Esophagus muscularis mucosa (tissue), 4 donors: ENCODE measurements at regions not wholly inside any gene's neighbourhood (a gene's known extent, or its start where the extent isn't known, plus 50 kb on each side); places are given as distances from the start of the nearest gene placed in this dataset.

Experiments used
- DNase-seq: peaks from one replicate; pipeline ENCODE4 v3.0.0-alpha.2; 2017; ENCODE audit errors: extremely low spot score
- H3K27ac ChIP-seq, 4 donors: fragments of 200-600 bp; sonication (generic); replicated peaks in 1 of 4; 1 replicate in 3 of 4; 2 replicates in 1 of 4; pipeline ENCODE4 v1.5.1; 2016 to 2019; ENCODE audit warnings: mild to moderate bottlenecking in 1 of 4
- H3K27me3 ChIP-seq, 4 donors: fragments of 200-600 bp; sonication (generic); one replicate each; pipeline versions ENCODE4 v1.5.1 to v1.6.0; 2016 to 2019
- H3K36me3 ChIP-seq, 4 donors: fragments of 200-600 bp; sonication (generic); one replicate each; pipeline ENCODE4 v1.5.1; 2016 to 2019
- H3K4me1 ChIP-seq, 4 donors: fragments of 200-600 bp; sonication (generic); one replicate each; pipeline ENCODE4 v1.5.1; 2016 to 2019
- H3K4me3 ChIP-seq, 4 donors: fragments of 200-600 bp; sonication (generic); 1 replicate in 2 of 4; 2 replicates in 2 of 4; pipeline ENCODE4 v1.5.1; 2016 to 2019; ENCODE audit warnings: mild to moderate bottlenecking in 4 of 4, moderate library complexity in 1 of 4
- H3K9me3 ChIP-seq, 4 donors: fragments of 200-600 bp; sonication (generic); 1 replicate in 3 of 4; 2 replicates in 1 of 4; pipeline ENCODE4 v1.5.1; 2016 to 2019
- CTCF ChIP-seq, 3 experiments: fragments of 200-600 bp in 2 of 3; fragments of 450-650 bp in 1 of 3; sonication (generic) in 2 of 3; IDR thresholded peaks; one replicate each; pipeline ENCODE4 v1.5.1; 2017 to 2019; ENCODE audit warnings: antibody characterized with exemption in 3 of 3, mild to moderate bottlenecking in 2 of 3, moderate library complexity in 1 of 3
- EP300 ChIP-seq: sonication (generic); formaldehyde crosslinking; IDR thresholded peaks from one replicate; pipeline ENCODE4 v1.6.1; 2017; ENCODE audit warnings: antibody characterized with exemption
- POLR2A ChIP-seq: fragments of 450-650 bp; IDR thresholded peaks from one replicate; pipeline ENCODE4 v1.6.1; 2017; ENCODE audit warnings: antibody characterized with exemption, moderate library complexity, mild to moderate bottlenecking, low read depth
- POLR2AphosphoS5 ChIP-seq, 2 donors: sonication (generic); formaldehyde crosslinking; IDR thresholded peaks; one replicate each; pipeline ENCODE4 v1.6.1; 2017; ENCODE audit warnings: antibody characterized with exemption in 2 of 2
- WGBS: methylation state at CpG from one replicate; pipeline ENCODE4 v1.1.5; 2018; 5-methylcytosine and 5-hydroxymethylcytosine counted together
- intact Hi-C: fragments of 100-400 bp; cut with DNase I; formaldehyde crosslinking; loops from one replicate; pipeline ENCODE4 v1.15.1; 2023

GRCh38 chr10:52481986-52482555 is 168.0 kb downstream of the DKK1 start:
- no peaks in the 10 kb centered on the region for H3K27me3 ChIP-seq
- TF ChIP-seq EP300: no peak
- no peak for TF ChIP-seq POLR2A
- TF ChIP-seq CTCF (IDR thresholded peaks at IDR 0.05): no peak
- TF ChIP-seq POLR2AphosphoS5 (IDR thresholded peaks at IDR 0.05): no peak
- H3K9me3 ChIP-seq: no peaks in the 10 kb centered on the region
- no peaks in the 10 kb centered on the region for H3K4me1 ChIP-seq
- intact Hi-C loops: no loop called here
- no peaks in the 10 kb centered on the region for H3K36me3 ChIP-seq
- WGBS: 88% methylated on average over 7 of the region's 7 CpGs
- H3K27ac ChIP-seq: no peak overlapping the region
- H3K4me3 ChIP-seq: no peak overlapping the region
- DNase-seq: no peak

- no peak for DNase-seq
- no peaks in the 10 kb centered on the region for H3K4me1 ChIP-seq
- H3K9me3 ChIP-seq: no peaks in the 10 kb centered on the region
- no peaks in the 10 kb centered on the region for H3K27me3 ChIP-seq
- H3K36me3 ChIP-seq: no peaks in the 10 kb centered on the region
- TF ChIP-seq CTCF (IDR thresholded peaks at IDR 0.05): no peak
- TF ChIP-seq POLR2A: no peak
- TF ChIP-seq POLR2AphosphoS5 (IDR thresholded peaks at IDR 0.05): no peak
- TF ChIP-seq EP300: no peak
- 93% methylated on average over 3 of the region's 3 CpGs for WGBS
- intact Hi-C loops: no loop called here
- no peak overlapping the region for H3K27ac ChIP-seq
- no peak overlapping the region for H3K4me3 ChIP-seq
These were observed 169.5 kb downstream of the DKK1 start for GRCh38 chr10:52483587-52483986.

- Histone ChIP-seq H3K36me3 (no peaks in the 10 kb centered on the region), H3K27me3 (no peaks in the 10 kb centered on the region), H3K4me3 (no peak overlapping the region), H3K27ac (no peak overlapping the region), H3K4me1 (no peaks in the 10 kb centered on the region), H3K9me3 (no peaks in the 10 kb centered on the region)
- TF ChIP-seq CTCF (IDR thresholded peaks at IDR 0.05) (no peak), POLR2AphosphoS5 (IDR thresholded peaks at IDR 0.05) (no peak), POLR2A (no peak), EP300 (no peak)
- intact Hi-C loops: loop anchor here (5.0 kb wide), 2 partner anchors 177 to 1497 kb away; no protein-coding TSS in a partner anchor
- DNase-seq: no peak
- 79% methylated on average over 3 of the region's 3 CpGs for WGBS
These were observed 170.4 kb downstream of the DKK1 start for GRCh38 chr10:52484206-52485065.

DNA sequence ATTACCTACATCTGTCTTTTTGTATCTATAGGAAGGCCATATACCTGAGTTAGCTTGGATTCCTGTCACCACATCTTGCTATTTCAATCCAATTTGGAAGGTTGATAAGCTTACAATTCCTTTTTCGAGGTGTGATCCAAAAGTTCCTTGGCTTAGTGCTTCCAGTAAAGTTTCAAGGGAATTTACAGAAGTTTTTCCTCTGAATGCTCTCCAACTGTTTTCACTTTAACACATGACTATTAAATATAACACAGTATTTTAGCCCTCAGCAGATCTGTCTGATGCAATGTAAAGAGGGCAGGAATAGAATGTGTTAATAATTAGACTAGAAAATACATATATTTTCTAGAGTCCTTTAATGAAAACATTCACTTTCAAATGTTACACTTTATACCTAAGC is 171.4 kb downstream of the DKK1 start:
- DNase-seq: no peak
- Histone ChIP-seq H3K36me3 (no peaks in the 10 kb centered on the region), H3K9me3 (no peaks in the 10 kb centered on the region), H3K27me3 (no peaks in the 10 kb centered on the region), H3K4me3 (no peak overlapping the region), H3K4me1 (no peaks in the 10 kb centered on the region), H3K27ac (no peak overlapping the region)
- TF ChIP-seq CTCF (IDR thresholded peaks at IDR 0.05) (no peak), POLR2A (no peak)
- intact Hi-C loops: loop anchor here (5.0 kb wide), 2 partner anchors 178 to 1498 kb away; no protein-coding TSS in a partner anchor
- WGBS: 50% methylated on average over 1 of the region's 1 CpG
